Neural cell (in vitro differentiated cells): ENCODE measurements at regions not wholly inside any gene's neighbourhood (a gene's known extent, or its start where the extent isn't known, plus 50 kb on each side); places are given as distances from the start of the nearest gene placed in this dataset.
"Not testable (repeated sequence)": the region's sequence is repeated elsewhere in the genome, so short reads cannot be mapped to it uniquely, and the experiment has no call there.

Experiments used
- H2AFZ ChIP-seq: fragments of 200-600, 300-800 bp; sonication (generic), shearing (Covaris generic); 2 replicates; pipeline ENCODE4 v1.6.0; 2014; ENCODE audit warnings: low read depth, mild to moderate bottlenecking, antibody characterized with exemption, low read length, moderate library complexity
- H3F3A ChIP-seq: fragments of 200-600 bp; shearing (Covaris generic); 2 replicates; pipeline ENCODE4 v1.6.1; 2016; ENCODE audit warnings: mild to moderate bottlenecking, moderate library complexity, mixed read lengths, antibody characterized with exemption, low read length; ENCODE audit not compliant: insufficient read depth, poor library complexity, severe bottlenecking
- H3K27ac ChIP-seq: fragments of 200-600, 300-800 bp; sonication (generic), shearing (Covaris generic); 2 replicates; pipeline ENCODE4 v1.5.1; 2014; ENCODE audit warnings: mild to moderate bottlenecking, low read length, moderate library complexity
- H3K27me3 ChIP-seq: fragments of 300-800, 200-600 bp; sonication (generic), shearing (Covaris generic); 2 replicates; pipeline ENCODE4 v1.6.0; 2014; ENCODE audit warnings: mild to moderate bottlenecking, low read depth, low read length, moderate library complexity; ENCODE audit not compliant: insufficient read depth
- H3K36me3 ChIP-seq: fragments of 300-800, 200-600 bp; sonication (generic), shearing (Covaris generic); 2 replicates; pipeline ENCODE4 v1.5.1; 2014; ENCODE audit warnings: mild to moderate bottlenecking, antibody characterized with exemption, low read length, moderate library complexity; ENCODE audit not compliant: insufficient read depth
- H3K4me2 ChIP-seq: fragments of 300-800, 200-600 bp; sonication (generic), shearing (Covaris generic); 2 replicates; pipeline ENCODE4 v1.6.0; 2014; ENCODE audit warnings: mild to moderate bottlenecking, low read length
- H3K4me3 ChIP-seq: fragments of 300-800, 200-600 bp; sonication (generic), shearing (Covaris generic); 2 replicates; pipeline ENCODE4 v1.5.1; 2014; ENCODE audit warnings: mild to moderate bottlenecking, low read length, moderate library complexity
- H3K79me2 ChIP-seq: fragments of 200-600 bp; shearing (Covaris generic); replicated peaks from 2 replicates; pipeline ENCODE4 v1.6.0; 2014; ENCODE audit warnings: mild to moderate bottlenecking, low read length, moderate library complexity; ENCODE audit not compliant: insufficient read depth
- H3K9ac ChIP-seq: fragments of 300-800, 200-600 bp; sonication (generic), shearing (Covaris generic); 2 replicates; pipeline ENCODE4 v1.6.1; 2016; ENCODE audit warnings: mild to moderate bottlenecking, low read length, mixed read lengths
- H3K9me2 ChIP-seq: fragments of 200-600 bp; shearing (Covaris generic); 2 replicates; pipeline ENCODE4 v1.6.1; 2016; ENCODE audit warnings: mild to moderate bottlenecking, low read length, mixed read lengths; ENCODE audit not compliant: insufficient read depth
- H3K9me3 ChIP-seq: fragments of 200-600, 300-800 bp; sonication (generic), shearing (Covaris generic); 2 replicates; pipeline ENCODE4 v1.6.1; 2016; ENCODE audit warnings: mild to moderate bottlenecking, mixed run types, low read length, moderate library complexity, mixed read lengths
- H4K20me1 ChIP-seq: fragments of 200-600 bp; shearing (Covaris generic); 2 replicates; pipeline ENCODE4 v1.6.1; 2016; ENCODE audit warnings: mild to moderate bottlenecking, mixed run types; ENCODE audit not compliant: insufficient read depth
- CTCF ChIP-seq: fragments of 450-650 bp; IDR thresholded peaks from 2 replicates; pipeline ENCODE4 v1.5.1; 2014; ENCODE audit warnings: antibody characterized with exemption, mild to moderate bottlenecking, moderate library complexity; ENCODE audit not compliant: poor library complexity, severe bottlenecking
- EP300 ChIP-seq: fragments of 450-650 bp; conservative IDR thresholded peaks from 2 replicates; pipeline ENCODE4 v1.6.1; 2014; ENCODE audit warnings: antibody characterized with exemption, mild to moderate bottlenecking, moderate library complexity; ENCODE audit not compliant: poor library complexity, severe bottlenecking
- EZH2 ChIP-seq: fragments of 200-600, 300-800 bp; shearing (Covaris generic), sonication (generic); IDR thresholded peaks from 2 replicates; pipeline ENCODE4 v1.6.1; 2014; ENCODE audit warnings: antibody characterized with exemption, low read length, borderline replicate concordance, mild to moderate bottlenecking; ENCODE audit not compliant: insufficient read depth, poor library complexity, severe bottlenecking
- MXI1 ChIP-seq: fragments of 450-650 bp; conservative IDR thresholded peaks from 2 replicates; pipeline ENCODE4 v1.6.1; 2014; ENCODE audit warnings: antibody characterized with exemption, mild to moderate bottlenecking; ENCODE audit not compliant: poor library complexity, severe bottlenecking
- POLR2AphosphoS5 ChIP-seq: IDR thresholded peaks from 2 replicates; pipeline ENCODE4 v1.6.1; 2012
- RAD21 ChIP-seq: fragments of 450-650 bp; conservative IDR thresholded peaks from 2 replicates; pipeline ENCODE4 v1.6.1; 2014; ENCODE audit warnings: antibody characterized with exemption, mild to moderate bottlenecking, moderate library complexity
- REST ChIP-seq: IDR thresholded peaks from 2 replicates; pipeline ENCODE4 v1.6.1; 2012; ENCODE audit warnings: borderline replicate concordance
- SMC3 ChIP-seq: fragments of 450-650 bp; conservative IDR thresholded peaks from 2 replicates; pipeline ENCODE4 v1.6.1; 2014; ENCODE audit warnings: antibody characterized with exemption, mild to moderate bottlenecking, moderate library complexity; ENCODE audit not compliant: poor library complexity
- TAF1 ChIP-seq: IDR thresholded peaks from 2 replicates; pipeline ENCODE4 v1.6.1; 2012; ENCODE audit warnings: low read depth

- Histone ChIP-seq H4K20me1 (no peaks in the 10 kb centered on the region), H3K9me3 (no peaks in the 10 kb centered on the region), H3K9me2 (no peaks in the 10 kb centered on the region), H2AFZ (no peak overlapping the region), H3K4me2 (no peak overlapping the region), H3K79me2 (no peaks in the 10 kb centered on the region), H3K27me3 (no peaks in the 10 kb centered on the region), H3K4me3 (no peak overlapping the region), H3K27ac (no peak overlapping the region), H3F3A (no peaks in the 10 kb centered on the region), H3K36me3 (no peaks in the 10 kb centered on the region), H3K9ac (no peak overlapping the region)
- no peak for TF ChIP-seq RAD21
- TF ChIP-seq TAF1: no peak
- no peak for TF ChIP-seq CTCF
- no peak for TF ChIP-seq EP300
- no peak for TF ChIP-seq MXI1
- no peak for TF ChIP-seq EZH2
These were observed 243.7 kb downstream of the UTRN start for GRCh38 chr6:144528743-144529425.

- H3K27me3 ChIP-seq: no peaks in the 10 kb centered on the region
- no peak overlapping the region for H3K9ac ChIP-seq
- no peaks in the 10 kb centered on the region for H4K20me1 ChIP-seq
- no peaks in the 10 kb centered on the region for H3K79me2 ChIP-seq
- no peak overlapping the region for H2AFZ ChIP-seq
- no peak overlapping the region for H3K27ac ChIP-seq
- no peaks in the 10 kb centered on the region for H3F3A ChIP-seq
- H3K9me3 ChIP-seq: no peaks in the 10 kb centered on the region
- H3K9me2 ChIP-seq: no peaks in the 10 kb centered on the region
- H3K4me2 ChIP-seq: no peak overlapping the region
- TF ChIP-seq POLR2AphosphoS5 (no peak), SMC3 (no peak), TAF1 (no peak), RAD21 (no peak), EP300 (no peak), REST (no peak), MXI1 (no peak), EZH2 (no peak), CTCF (no peak)
- no peaks in the 10 kb centered on the region for H3K36me3 ChIP-seq
- no peak overlapping the region for H3K4me3 ChIP-seq
These were observed 245.0 kb downstream of the UTRN start for GRCh38 chr6:144530118-144530517.

GRCh38 chr6:144532238-144532637 is 247.1 kb downstream of the UTRN start:
- H3K9me3 ChIP-seq, H3K27me3 ChIP-seq, H3K79me2 ChIP-seq, H2AFZ ChIP-seq, H3K4me2 ChIP-seq, H3F3A ChIP-seq, H3K36me3 ChIP-seq, H4K20me1 ChIP-seq, H3K9me2 ChIP-seq, H3K27ac ChIP-seq, H3K9ac ChIP-seq, H3K4me3 ChIP-seq: not testable (repeated sequence)
